CD14-positive monocyte (primary cell): ENCODE measurements at regions not wholly inside any gene's neighbourhood (a gene's known extent, or its start where the extent isn't known, plus 50 kb on each side); places are given as distances from the start of the nearest gene placed in this dataset.

ENCODE experiments used
- DNase-seq, 3 donors: peaks; one replicate each; pipeline ENCODE4 v3.0.0-alpha.2; 2011 to 2022
- H2AFZ ChIP-seq: 2 replicates; pipeline ENCODE4 v1.6.0; 2012; ENCODE audit warnings: mild to moderate bottlenecking, low read depth, low read length, inconsistent platforms; ENCODE audit not compliant: insufficient read depth, poor library complexity, severe bottlenecking
- H3K27ac ChIP-seq, 2 donors: 1 replicate in 1 of 2; 2 replicates in 1 of 2; pipeline ENCODE4 v1.5.1; 2012 to 2013; ENCODE audit warnings: low read length in 2 of 2, control low read depth in 1 of 2, inconsistent platforms in 1 of 2, low read depth in 1 of 2, mild to moderate bottlenecking in 1 of 2
- H3K27me3 ChIP-seq, 2 donors: one replicate each; pipeline versions ENCODE4 v1.6.0 to v1.6.1; 2011 to 2013; ENCODE audit warnings: low read length in 2 of 2; ENCODE audit not compliant: control insufficient read depth in 2 of 2, insufficient read depth in 2 of 2
- H3K36me3 ChIP-seq, 2 donors: replicated peaks in 1 of 2; 1 replicate in 1 of 2; 2 replicates in 1 of 2; pipeline versions ENCODE4 v1.5.1 to v1.6.1; 2012 to 2013; ENCODE audit warnings: low read length in 2 of 2, control low read depth in 1 of 2, inconsistent platforms in 1 of 2, mild to moderate bottlenecking in 1 of 2; ENCODE audit not compliant: insufficient read depth in 2 of 2, control insufficient read depth in 1 of 2
- H3K4me1 ChIP-seq, 2 donors: 1 replicate in 1 of 2; 2 replicates in 1 of 2; pipeline versions ENCODE4 v1.5.1 to v1.6.1; 2012 to 2013; ENCODE audit warnings: low read length in 2 of 2, control low read depth in 1 of 2, inconsistent platforms in 1 of 2, mild to moderate bottlenecking in 1 of 2, moderate library complexity in 1 of 2; ENCODE audit not compliant: insufficient read depth in 2 of 2, control insufficient read depth in 1 of 2
- H3K4me2 ChIP-seq: replicated peaks from 2 replicates; pipeline ENCODE3; 2012; ENCODE audit warnings: low read length, moderate library complexity, mild to moderate bottlenecking; ENCODE audit not compliant: poor library complexity, severe bottlenecking; ENCODE audit errors: extremely low read depth
- H3K4me3 ChIP-seq, 3 experiments: fragments of 200-600 bp in 1 of 3; sonication (generic) in 1 of 3; replicated peaks in 1 of 3; 1 replicate in 2 of 3; 2 replicates in 1 of 3; pipeline ENCODE4 v1.5.1; 2011 to 2013; ENCODE audit warnings: low read length in 3 of 3, mild to moderate bottlenecking in 3 of 3, control low read depth in 2 of 3, low read depth in 2 of 3, inconsistent platforms in 1 of 3, moderate library complexity in 1 of 3
- H3K79me2 ChIP-seq: 2 replicates; pipeline ENCODE4 v1.6.0; 2012; ENCODE audit warnings: mild to moderate bottlenecking, control low read depth, inconsistent platforms, low read length, moderate library complexity; ENCODE audit not compliant: insufficient read depth
- H3K9ac ChIP-seq: 2 replicates; pipeline ENCODE4 v1.6.0; 2017; ENCODE audit warnings: low read length, mild to moderate bottlenecking; ENCODE audit not compliant: insufficient read depth, poor library complexity, severe bottlenecking
- H3K9me3 ChIP-seq, 2 donors: replicated peaks in 1 of 2; 1 replicate in 1 of 2; 2 replicates in 1 of 2; pipeline versions ENCODE4 v1.5.1 to v1.6.1; 2012 to 2013; ENCODE audit warnings: low read length in 2 of 2, control low read depth in 1 of 2; ENCODE audit not compliant: control insufficient read depth in 1 of 2, insufficient read depth in 1 of 2
- H4K20me1 ChIP-seq: 2 replicates; pipeline ENCODE4 v1.6.0; 2012; ENCODE audit warnings: mild to moderate bottlenecking, low read length, control low read depth, moderate library complexity; ENCODE audit not compliant: insufficient read depth
- H3K27ac Mint-ChIP-seq, 7 donors: one replicate each; pipeline ENCODE4 v1.8.0; 2020; ENCODE audit warnings: mild to moderate bottlenecking in 7 of 7, mixed read lengths in 7 of 7, moderate library complexity in 6 of 7, inconsistent platforms in 2 of 7
- H3K27me3 Mint-ChIP-seq, 3 donors: one replicate each; pipeline ENCODE4 v1.8.0; 2021 to 2022; ENCODE audit warnings: low read depth in 3 of 3, mild to moderate bottlenecking in 3 of 3, mixed read lengths in 3 of 3, moderate library complexity in 3 of 3, inconsistent platforms in 1 of 3
- H3K36me3 Mint-ChIP-seq, 2 donors: one replicate each; pipeline ENCODE4 v1.8.0; 2020; ENCODE audit warnings: mixed read lengths in 2 of 2, inconsistent platforms in 1 of 2, mild to moderate bottlenecking in 1 of 2
- H3K4me1 Mint-ChIP-seq: one replicate; pipeline ENCODE4 v1.8.0; 2020; ENCODE audit warnings: mild to moderate bottlenecking, mixed read lengths
- H3K4me3 Mint-ChIP-seq, 2 donors: one replicate each; pipeline ENCODE4 v1.8.0; 2020; ENCODE audit warnings: mild to moderate bottlenecking in 2 of 2, mixed read lengths in 2 of 2, moderate library complexity in 1 of 2
- H3K9me3 Mint-ChIP-seq, 7 donors: one replicate each; pipeline ENCODE4 v1.8.0; 2020 to 2022; ENCODE audit warnings: mixed read lengths in 7 of 7, mild to moderate bottlenecking in 6 of 7, moderate library complexity in 6 of 7, inconsistent platforms in 2 of 7
- CTCF ChIP-seq: fragments of 200-600 bp; IDR thresholded peaks from one replicate; pipeline ENCODE4 v1.8.0; 2022; ENCODE audit warnings: antibody characterized with exemption, mild to moderate bottlenecking
- WGBS: methylation state at CpG from one replicate; pipeline ENCODE4 v1.1.5; 2013; ENCODE audit warnings: missing lambda C conversion rate; ENCODE audit not compliant: insufficient coverage; 5-methylcytosine and 5-hydroxymethylcytosine counted together
- intact Hi-C, 2 donors: fragments of 100-400 bp; cut with micrococcal nuclease; formaldehyde crosslinking; loops; one replicate each; pipeline versions ENCODE4 v1.15.0 to v1.15.1; 2023

GRCh38 chr13:50449465-50449864 is 394.0 kb downstream of the DLEU7 start:
- H3K79me2 ChIP-seq, result no peaks in the 10 kb centered on the region
- TF ChIP-seq CTCF, result no peak
- H3K4me1 Mint-ChIP-seq, result peaks cover 21% of the 10 kb centered on the region
- H3K9me3 Mint-ChIP-seq, result peaks cover 0 to 4% (median 0%) of the 10 kb centered on the region in 7 donors
- no peaks in the 10 kb centered on the region for H4K20me1 ChIP-seq
- no peak for DNase-seq
- H3K27ac ChIP-seq, result no peak overlapping the region
- peaks cover 0 to 9% (median 2%) of the 10 kb centered on the region in 3 donors for H3K27me3 Mint-ChIP-seq
- H3K4me3 Mint-ChIP-seq, result no peak overlapping the region
- no peaks in the 10 kb centered on the region for H3K27me3 ChIP-seq
- H2AFZ ChIP-seq, result no peak overlapping the region
- 94% methylated on average over 2 of the region's 2 CpGs for WGBS
- no peaks in the 10 kb centered on the region for H3K36me3 Mint-ChIP-seq
- no peak overlapping the region for H3K4me2 ChIP-seq
- intact Hi-C loops, result no loop called here
- H3K9me3 ChIP-seq, result no peaks in the 10 kb centered on the region
- H3K4me3 ChIP-seq, result no peak overlapping the region
- H3K27ac Mint-ChIP-seq, result peak overlapping the region in 1 of 7 donors; percentile 25
- no peaks in the 10 kb centered on the region for H3K36me3 ChIP-seq
- peaks cover 14 to 18% of the 10 kb centered on the region in 2 donors for H3K4me1 ChIP-seq
- H3K9ac ChIP-seq, result no peak overlapping the region

GRCh38 chr13:50450279-50450678 is 393.2 kb downstream of the DLEU7 start:
- no peak overlapping the region for H3K4me3 Mint-ChIP-seq
- intact Hi-C loops, result loop anchor here in 1 of 2 donors (10.0 kb wide), 1 partner anchor 125 kb away; no protein-coding TSS in a partner anchor

More at GRCh38 chr13:50450279-50450678, 393.2 kb downstream of the DLEU7 start:
- no peak overlapping the region for H2AFZ ChIP-seq
- no peaks in the 10 kb centered on the region for H4K20me1 ChIP-seq
- Mint-ChIP-seq H3K27ac (no peak overlapping the region), H3K9me3 (peaks cover 0 to 4% (median 0%) of the 10 kb centered on the region in 7 donors), H3K36me3 (no peaks in the 10 kb centered on the region), H3K27me3 (peaks cover 0 to 9% (median 2%) of the 10 kb centered on the region in 3 donors), H3K4me1 (peaks cover 21% of the 10 kb centered on the region)
- no peak overlapping the region for H3K4me2 ChIP-seq
- H3K4me3 ChIP-seq, result no peak overlapping the region
- no peaks in the 10 kb centered on the region for H3K27me3 ChIP-seq
- H3K9ac ChIP-seq, result no peak overlapping the region
- H3K27ac ChIP-seq, result no peak overlapping the region
- H3K4me1 ChIP-seq, result peaks cover 14 to 18% of the 10 kb centered on the region in 2 donors
- DNase-seq, result no peak
- no peaks in the 10 kb centered on the region for H3K9me3 ChIP-seq
- no peaks in the 10 kb centered on the region for H3K36me3 ChIP-seq
- TF ChIP-seq CTCF, result no peak
- no peaks in the 10 kb centered on the region for H3K79me2 ChIP-seq
- no CpG with 5 or more reads among the region's 2 CpGs for WGBS
